Liver (tissue), 8 donors: ENCODE measurements at regions not wholly inside any gene's neighbourhood (a gene's known extent, or its start where the extent isn't known, plus 50 kb on each side); places are given as distances from the start of the nearest gene placed in this dataset.

ENCODE experiments used
- DNase-seq: peaks from one replicate; pipeline ENCODE4 v3.0.0-alpha.2; 2017; ENCODE audit warnings: low spot score
- H3K27ac ChIP-seq, 2 donors: one replicate each; pipeline ENCODE4 v1.7.0; 2013; ENCODE audit warnings: inconsistent platforms in 2 of 2, low read length in 2 of 2, control low read depth in 1 of 2, low read depth in 1 of 2, mild to moderate bottlenecking in 1 of 2
- H3K27me3 ChIP-seq, 4 donors: one replicate each; pipeline versions ENCODE4 v1.6.1 to v1.7.0; 2013; ENCODE audit warnings: low read length in 3 of 4, inconsistent platforms in 1 of 4, mild to moderate bottlenecking in 1 of 4, moderate library complexity in 1 of 4; ENCODE audit not compliant: control insufficient read depth in 4 of 4, insufficient read depth in 4 of 4
- H3K36me3 ChIP-seq, 4 donors: one replicate each; pipeline versions ENCODE4 v1.6.1 to v1.7.0; 2013; ENCODE audit warnings: low read length in 3 of 4, mild to moderate bottlenecking in 3 of 4, low read depth in 1 of 4, moderate library complexity in 1 of 4; ENCODE audit not compliant: control insufficient read depth in 4 of 4, insufficient read depth in 3 of 4
- H3K4me1 ChIP-seq, 4 donors: one replicate each; pipeline versions ENCODE4 v1.6.1 to v1.7.0; 2013; ENCODE audit warnings: low read length in 3 of 4, mild to moderate bottlenecking in 3 of 4, moderate library complexity in 1 of 4; ENCODE audit not compliant: control insufficient read depth in 4 of 4, insufficient read depth in 4 of 4
- H3K4me3 ChIP-seq, 3 donors: one replicate each; pipeline versions ENCODE4 v1.6.1 to v1.7.0; 2013; ENCODE audit warnings: low read length in 3 of 3, control low read depth in 1 of 3, low read depth in 1 of 3, mild to moderate bottlenecking in 1 of 3
- H3K9ac ChIP-seq, 2 donors: one replicate each; pipeline ENCODE4 v1.7.0; 2013; ENCODE audit warnings: low read length in 2 of 2, mild to moderate bottlenecking in 2 of 2, moderate library complexity in 2 of 2, control low read depth in 1 of 2, low read depth in 1 of 2
- H3K9me3 ChIP-seq, 4 donors: one replicate each; pipeline versions ENCODE4 v1.6.1 to v1.7.0; 2013; ENCODE audit warnings: low read length in 3 of 4; ENCODE audit not compliant: control insufficient read depth in 4 of 4
- EGR1 ChIP-seq, 2 donors: IDR thresholded peaks; 2 replicates each; pipeline ENCODE4 v1.6.1; 2016 to 2018; ENCODE audit warnings: antibody characterized with exemption in 2 of 2, low read depth in 2 of 2
- FOXA2 ChIP-seq: IDR thresholded peaks from 2 replicates; pipeline ENCODE4 v1.6.1; 2016; ENCODE audit warnings: antibody characterized with exemption
- GABPA ChIP-seq, 2 donors: IDR thresholded peaks in 1 of 2; conservative IDR thresholded peaks in 1 of 2; 2 replicates each; pipeline ENCODE4 v1.6.1; 2016; ENCODE audit warnings: antibody characterized with exemption in 2 of 2, mild to moderate bottlenecking in 1 of 2, moderate library complexity in 1 of 2
- HNF4A ChIP-seq, 2 donors: conservative IDR thresholded peaks; 2 replicates each; pipeline ENCODE4 v1.6.1; 2016; ENCODE audit warnings: antibody characterized with exemption in 2 of 2, mild to moderate bottlenecking in 2 of 2
- JUND ChIP-seq, 2 donors: IDR thresholded peaks; 2 replicates each; pipeline ENCODE4 v1.6.1; 2016; ENCODE audit warnings: antibody characterized with exemption in 2 of 2
- NR2F2 ChIP-seq: IDR thresholded peaks from 2 replicates; pipeline ENCODE4 v1.6.1; 2016; ENCODE audit warnings: antibody characterized with exemption
- RAD21 ChIP-seq, 2 donors: IDR thresholded peaks; 2 replicates each; pipeline ENCODE4 v1.6.1; 2016; ENCODE audit warnings: antibody characterized with exemption in 2 of 2, mild to moderate bottlenecking in 2 of 2
- RXRA ChIP-seq, 2 donors: IDR thresholded peaks; 2 replicates each; pipeline ENCODE4 v1.6.1; 2017 to 2018; ENCODE audit warnings: antibody characterized with exemption in 2 of 2, mild to moderate bottlenecking in 1 of 2
- SP1 ChIP-seq: IDR thresholded peaks from 2 replicates; pipeline ENCODE4 v1.6.1; 2018; ENCODE audit warnings: antibody characterized with exemption, mild to moderate bottlenecking
- TAF1 ChIP-seq: conservative IDR thresholded peaks from 2 replicates; pipeline ENCODE4 v1.6.1; 2016; ENCODE audit warnings: antibody characterized with exemption, mild to moderate bottlenecking
- YY1 ChIP-seq: IDR thresholded peaks from 2 replicates; pipeline ENCODE4 v1.6.1; 2016; ENCODE audit warnings: antibody characterized with exemption, mild to moderate bottlenecking
- WGBS: extraction: QIAGEN DNeasy Blood & Tissue Kit; methylation state at CpG from one replicate; pipeline ENCODE4 v1.1.7; 2013; 5-methylcytosine and 5-hydroxymethylcytosine counted together
- TF ChIP-seq, protein P1 (sequence below): IDR thresholded peaks from 2 replicates; pipeline ENCODE4 v1.6.1; 2016; ENCODE audit warnings: antibody characterized with exemption, mild to moderate bottlenecking
- TF ChIP-seq, protein P2 (sequence below): fragments of 150-350 bp; IDR thresholded peaks from 2 replicates; pipeline ENCODE4 v1.5.1; 2017; ENCODE audit warnings: improper control_type of control experiment, low read depth, low read length; ENCODE audit not compliant: missing input control
- TF ChIP-seq, protein P3 (sequence below): IDR thresholded peaks from 2 replicates; pipeline ENCODE4 v1.6.1; 2016; ENCODE audit warnings: antibody characterized with exemption
- TF ChIP-seq, protein P4 (sequence below): IDR thresholded peaks from 2 replicates; pipeline ENCODE4 v1.6.1; 2016; ENCODE audit warnings: antibody characterized with exemption
- donor health status: healthy.
- donor health status: healthy.
- donor health status: healthy.
- donor health status: healthy.
- donor health status: healthy.

DNA sequence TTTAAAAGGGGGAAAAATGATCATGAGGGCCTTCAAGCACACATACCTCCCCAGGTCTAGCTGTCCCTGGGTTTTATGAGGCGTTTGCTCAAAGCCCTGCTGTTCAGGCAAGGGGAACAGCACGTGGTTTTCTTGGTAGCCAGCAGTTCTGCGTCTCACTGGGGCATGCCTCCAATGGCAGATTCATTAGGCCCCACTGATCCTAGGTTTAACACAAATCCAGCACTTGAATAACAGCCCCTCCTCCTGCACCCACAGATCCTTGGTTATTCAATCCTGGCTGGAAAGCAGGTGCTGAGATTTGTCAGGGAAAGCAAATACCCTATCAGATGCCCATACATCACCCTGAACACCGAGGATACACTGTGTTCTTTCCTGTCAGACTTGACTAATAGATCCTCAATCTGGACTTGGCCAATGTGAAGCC lies 106.4 kb downstream of the ZC3H11B start:
- no peak for DNase-seq
- no peak overlapping the region for H3K4me3 ChIP-seq
- no peaks in the 10 kb centered on the region for H3K36me3 ChIP-seq
- no peak overlapping the region for H3K9ac ChIP-seq
- H3K27me3 ChIP-seq: no peaks in the 10 kb centered on the region
- WGBS: 34% methylated on average over 4 of the region's 4 CpGs
- TF ChIP-seq SP1: no peak
- no peak for TF ChIP-seq NR2F2
- TF ChIP-seq, protein P1, sequence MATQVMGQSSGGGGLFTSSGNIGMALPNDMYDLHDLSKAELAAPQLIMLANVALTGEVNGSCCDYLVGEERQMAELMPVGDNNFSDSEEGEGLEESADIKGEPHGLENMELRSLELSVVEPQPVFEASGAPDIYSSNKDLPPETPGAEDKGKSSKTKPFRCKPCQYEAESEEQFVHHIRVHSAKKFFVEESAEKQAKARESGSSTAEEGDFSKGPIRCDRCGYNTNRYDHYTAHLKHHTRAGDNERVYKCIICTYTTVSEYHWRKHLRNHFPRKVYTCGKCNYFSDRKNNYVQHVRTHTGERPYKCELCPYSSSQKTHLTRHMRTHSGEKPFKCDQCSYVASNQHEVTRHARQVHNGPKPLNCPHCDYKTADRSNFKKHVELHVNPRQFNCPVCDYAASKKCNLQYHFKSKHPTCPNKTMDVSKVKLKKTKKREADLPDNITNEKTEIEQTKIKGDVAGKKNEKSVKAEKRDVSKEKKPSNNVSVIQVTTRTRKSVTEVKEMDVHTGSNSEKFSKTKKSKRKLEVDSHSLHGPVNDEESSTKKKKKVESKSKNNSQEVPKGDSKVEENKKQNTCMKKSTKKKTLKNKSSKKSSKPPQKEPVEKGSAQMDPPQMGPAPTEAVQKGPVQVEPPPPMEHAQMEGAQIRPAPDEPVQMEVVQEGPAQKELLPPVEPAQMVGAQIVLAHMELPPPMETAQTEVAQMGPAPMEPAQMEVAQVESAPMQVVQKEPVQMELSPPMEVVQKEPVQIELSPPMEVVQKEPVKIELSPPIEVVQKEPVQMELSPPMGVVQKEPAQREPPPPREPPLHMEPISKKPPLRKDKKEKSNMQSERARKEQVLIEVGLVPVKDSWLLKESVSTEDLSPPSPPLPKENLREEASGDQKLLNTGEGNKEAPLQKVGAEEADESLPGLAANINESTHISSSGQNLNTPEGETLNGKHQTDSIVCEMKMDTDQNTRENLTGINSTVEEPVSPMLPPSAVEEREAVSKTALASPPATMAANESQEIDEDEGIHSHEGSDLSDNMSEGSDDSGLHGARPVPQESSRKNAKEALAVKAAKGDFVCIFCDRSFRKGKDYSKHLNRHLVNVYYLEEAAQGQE: no peak
- TF ChIP-seq FOXA2: no peak
- H3K4me1 ChIP-seq: no peaks in the 10 kb centered on the region
- no peak overlapping the region for H3K27ac ChIP-seq
- H3K9me3 ChIP-seq: no peaks in the 10 kb centered on the region

DNA sequence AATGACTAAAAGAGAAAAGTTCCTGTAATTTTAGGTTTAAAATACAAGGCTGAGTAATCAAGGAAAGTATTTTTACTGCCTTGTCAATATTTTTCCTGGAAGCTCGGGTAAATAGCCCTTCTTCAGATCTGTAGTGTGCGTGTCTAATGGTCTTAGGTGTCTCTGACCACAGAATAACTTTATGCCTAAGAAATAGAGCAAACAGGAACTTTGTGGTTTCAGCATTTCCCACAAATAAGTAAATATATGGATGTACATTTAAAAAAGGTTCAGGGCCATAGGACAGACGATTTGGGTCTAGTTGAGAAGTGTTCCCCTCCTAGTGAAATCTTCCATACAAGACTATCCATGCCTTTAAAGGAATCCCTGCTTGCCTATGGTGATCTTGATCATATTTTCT lies 107.0 kb downstream of the ZC3H11B start:
- DNase-seq: no peak
- Histone ChIP-seq H3K27ac (no peak overlapping the region), H3K27me3 (no peaks in the 10 kb centered on the region), H3K9me3 (no peaks in the 10 kb centered on the region), H3K4me3 (no peak overlapping the region), H3K36me3 (no peaks in the 10 kb centered on the region), H3K9ac (no peak overlapping the region), H3K4me1 (no peaks in the 10 kb centered on the region)
- 65% methylated on average over 3 of the region's 3 CpGs for WGBS
- no peak for TF ChIP-seq JUND (IDR thresholded peaks at IDR 0.05)
- TF ChIP-seq, protein P1: no peak
- no peak for TF ChIP-seq YY1
- TF ChIP-seq EGR1 (IDR thresholded peaks at IDR 0.05; ENCODE audit: low read depth in 2 of 2): no peak
- TF ChIP-seq TAF1: no peak
- no peak for TF ChIP-seq FOXA2
- TF ChIP-seq SP1: no peak
- TF ChIP-seq HNF4A (conservative IDR thresholded peaks at IDR 0.05): no peak
- TF ChIP-seq, protein P2, sequence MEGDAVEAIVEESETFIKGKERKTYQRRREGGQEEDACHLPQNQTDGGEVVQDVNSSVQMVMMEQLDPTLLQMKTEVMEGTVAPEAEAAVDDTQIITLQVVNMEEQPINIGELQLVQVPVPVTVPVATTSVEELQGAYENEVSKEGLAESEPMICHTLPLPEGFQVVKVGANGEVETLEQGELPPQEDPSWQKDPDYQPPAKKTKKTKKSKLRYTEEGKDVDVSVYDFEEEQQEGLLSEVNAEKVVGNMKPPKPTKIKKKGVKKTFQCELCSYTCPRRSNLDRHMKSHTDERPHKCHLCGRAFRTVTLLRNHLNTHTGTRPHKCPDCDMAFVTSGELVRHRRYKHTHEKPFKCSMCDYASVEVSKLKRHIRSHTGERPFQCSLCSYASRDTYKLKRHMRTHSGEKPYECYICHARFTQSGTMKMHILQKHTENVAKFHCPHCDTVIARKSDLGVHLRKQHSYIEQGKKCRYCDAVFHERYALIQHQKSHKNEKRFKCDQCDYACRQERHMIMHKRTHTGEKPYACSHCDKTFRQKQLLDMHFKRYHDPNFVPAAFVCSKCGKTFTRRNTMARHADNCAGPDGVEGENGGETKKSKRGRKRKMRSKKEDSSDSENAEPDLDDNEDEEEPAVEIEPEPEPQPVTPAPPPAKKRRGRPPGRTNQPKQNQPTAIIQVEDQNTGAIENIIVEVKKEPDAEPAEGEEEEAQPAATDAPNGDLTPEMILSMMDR: no peak
- TF ChIP-seq, protein P3, sequence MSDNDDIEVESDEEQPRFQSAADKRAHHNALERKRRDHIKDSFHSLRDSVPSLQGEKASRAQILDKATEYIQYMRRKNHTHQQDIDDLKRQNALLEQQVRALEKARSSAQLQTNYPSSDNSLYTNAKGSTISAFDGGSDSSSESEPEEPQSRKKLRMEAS: no peak
- TF ChIP-seq RAD21 (IDR thresholded peaks at IDR 0.05): no peak
- TF ChIP-seq, protein P4, sequence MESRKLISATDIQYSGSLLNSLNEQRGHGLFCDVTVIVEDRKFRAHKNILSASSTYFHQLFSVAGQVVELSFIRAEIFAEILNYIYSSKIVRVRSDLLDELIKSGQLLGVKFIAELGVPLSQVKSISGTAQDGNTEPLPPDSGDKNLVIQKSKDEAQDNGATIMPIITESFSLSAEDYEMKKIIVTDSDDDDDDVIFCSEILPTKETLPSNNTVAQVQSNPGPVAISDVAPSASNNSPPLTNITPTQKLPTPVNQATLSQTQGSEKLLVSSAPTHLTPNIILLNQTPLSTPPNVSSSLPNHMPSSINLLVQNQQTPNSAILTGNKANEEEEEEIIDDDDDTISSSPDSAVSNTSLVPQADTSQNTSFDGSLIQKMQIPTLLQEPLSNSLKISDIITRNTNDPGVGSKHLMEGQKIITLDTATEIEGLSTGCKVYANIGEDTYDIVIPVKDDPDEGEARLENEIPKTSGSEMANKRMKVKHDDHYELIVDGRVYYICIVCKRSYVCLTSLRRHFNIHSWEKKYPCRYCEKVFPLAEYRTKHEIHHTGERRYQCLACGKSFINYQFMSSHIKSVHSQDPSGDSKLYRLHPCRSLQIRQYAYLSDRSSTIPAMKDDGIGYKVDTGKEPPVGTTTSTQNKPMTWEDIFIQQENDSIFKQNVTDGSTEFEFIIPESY: no peak
- no peak for TF ChIP-seq GABPA (IDR thresholded peaks at IDR 0.05 in 1 of 2, conservative IDR thresholded peaks at IDR 0.05 in 1 of 2)
- no peak for TF ChIP-seq RXRA (IDR thresholded peaks at IDR 0.05)
